HG03469 (cell line): ENCODE measurements at regions not wholly inside any gene's neighbourhood (a gene's known extent, or its start where the extent isn't known, plus 50 kb on each side); places are given as distances from the start of the nearest gene placed in this dataset.

Experiments used
- ATAC-seq: cut with Tn5 transposase; IDR thresholded peaks from one replicate; pipeline ENCODE4 v1.9.1; 2021; ENCODE audit warnings: mild to moderate bottlenecking, moderate library complexity, moderate number of reproducible peaks; ENCODE audit not compliant: unreplicated experiment

DNA sequence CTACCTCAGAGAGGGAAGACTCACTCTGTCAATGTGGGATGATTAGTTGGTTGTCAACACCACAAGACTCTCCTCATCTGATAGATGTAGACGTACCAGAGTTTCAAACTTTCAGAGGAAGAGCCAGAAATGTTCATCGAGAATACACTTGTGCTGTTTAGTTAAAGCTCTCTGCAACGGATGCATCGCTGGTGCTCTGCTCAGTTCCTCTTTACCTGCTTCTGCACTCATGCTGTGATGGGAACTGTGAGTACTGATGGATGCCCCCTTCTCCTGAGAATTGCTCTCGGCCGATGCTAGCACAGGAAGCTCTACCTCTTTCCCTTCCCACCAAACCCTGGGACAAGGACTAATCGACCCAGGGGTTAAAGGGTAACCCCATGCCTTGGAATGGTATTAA is 51.8 kb upstream of the CCDC54 start:
- ATAC-seq = no peak
